ENCODE measurements at regions not wholly inside any gene's neighbourhood (a gene's known extent, or its start where the extent isn't known, plus 50 kb on each side); places are given as distances from the start of the nearest gene placed in this dataset.
A peak's percentile ranks its signal among the peaks of the same experiment; 100 is the strongest.

GRCh38 chr3:117736846-117737245, 1027.3 kb downstream of the TUSC7 start:
- no peak for TF ChIP-seq CTCF (IDR thresholded peaks at IDR 0.05; ENCODE audit: insufficient read depth, low read depth, low read length)
- DNase-seq (ENCODE audit: low read depth) = peak; percentile 16

GRCh38 chr3:117743993-117744392, 1034.4 kb downstream of the TUSC7 start:
- DNase-seq (ENCODE audit: low read depth) = no peak
- H3K4me3 ChIP-seq (ENCODE audit: low read depth, low read length) = no peak overlapping the region
- no peak for TF ChIP-seq CTCF (IDR thresholded peaks at IDR 0.05; ENCODE audit: insufficient read depth, low read depth, low read length)

More at GRCh38 chr3:117736846-117737245, 1027.3 kb downstream of the TUSC7 start:
- H3K4me3 ChIP-seq (ENCODE audit: low read depth, low read length) = no peak overlapping the region

- no peak overlapping the region for H3K4me3 ChIP-seq (ENCODE audit: low read depth, low read length)
- no peak for TF ChIP-seq CTCF (IDR thresholded peaks at IDR 0.05; ENCODE audit: insufficient read depth, low read depth, low read length)
- DNase-seq (ENCODE audit: low read depth) = no peak
These were observed 1035.4 kb downstream of the TUSC7 start for GRCh38 chr3:117744935-117745334.

GRCh38 chr3:117745516-117745915, 1035.9 kb downstream of the TUSC7 start:
- DNase-seq (ENCODE audit: low read depth) = no peak

GRCh38 chr3:117746066-117746465, 1036.5 kb downstream of the TUSC7 start:
- H3K4me3 ChIP-seq (ENCODE audit: low read depth, low read length) = no peak overlapping the region
- TF ChIP-seq CTCF (IDR thresholded peaks at IDR 0.05; ENCODE audit: insufficient read depth, low read depth, low read length) = no peak
- no peak for DNase-seq (ENCODE audit: low read depth)

More at GRCh38 chr3:117745516-117745915, 1035.9 kb downstream of the TUSC7 start:
- no peak overlapping the region for H3K4me3 ChIP-seq (ENCODE audit: low read depth, low read length)
- no peak for TF ChIP-seq CTCF (IDR thresholded peaks at IDR 0.05; ENCODE audit: insufficient read depth, low read depth, low read length)

- no peak for DNase-seq (ENCODE audit: low read depth)
- no peak overlapping the region for H3K4me3 ChIP-seq (ENCODE audit: low read depth, low read length)
- no peak for TF ChIP-seq CTCF (IDR thresholded peaks at IDR 0.05; ENCODE audit: insufficient read depth, low read depth, low read length)
These were observed 1038.6 kb downstream of the TUSC7 start for GRCh38 chr3:117748131-117748530.

- H3K4me3 ChIP-seq (ENCODE audit: low read depth, low read length) = no peak overlapping the region
- TF ChIP-seq CTCF (IDR thresholded peaks at IDR 0.05; ENCODE audit: insufficient read depth, low read depth, low read length) = no peak
- DNase-seq (ENCODE audit: low read depth) = no peak
These were observed 1041.2 kb downstream of the TUSC7 start for GRCh38 chr3:117750674-117751269.
